ENCODE measurements at regions not wholly inside any gene's neighbourhood (a gene's known extent, or its start where the extent isn't known, plus 50 kb on each side); places are given as distances from the start of the nearest gene placed in this dataset.
"Not testable (repeated sequence)": the region's sequence is repeated elsewhere in the genome, so short reads cannot be mapped to it uniquely, and the experiment has no call there.

- no peak overlapping the region for H3K4me2 ChIP-seq
- no peaks in the 10 kb centered on the region for H3K79me2 ChIP-seq (ENCODE audit: insufficient read depth, low read depth)
Measured at GRCh38 chr18:65592435-65592834, 158.4 kb upstream of the CDH7 start.

GRCh38 chr18:65587491-65587890, 163.3 kb upstream of the CDH7 start:
- H4K20me1 ChIP-seq (ENCODE audit: insufficient read depth) = no peaks in the 10 kb centered on the region
- H3K4me3 ChIP-seq (IDR thresholded peaks at IDR 0.05; ENCODE audit: insufficient read depth, low read depth, low read length) = no peak overlapping the region
- H3K36me3 ChIP-seq (ENCODE audit: insufficient read depth) = no peaks in the 10 kb centered on the region
- H3K27me3 ChIP-seq (ENCODE audit: insufficient read depth, low read depth) = no peaks in the 10 kb centered on the region
- no peak for TF ChIP-seq CTCF (conservative IDR thresholded peaks at IDR 0.05; ENCODE audit: low read depth, low read length)
- H3K9ac ChIP-seq = no peak overlapping the region
- H3K79me2 ChIP-seq (ENCODE audit: insufficient read depth, low read depth) = no peaks in the 10 kb centered on the region
- H3K27ac ChIP-seq = peak overlapping the region; percentile 8; the same call in 1 of the 2 replicates
- no peak overlapping the region for H2AFZ ChIP-seq (ENCODE audit: low read depth)
- peak overlapping the region; percentile 27; the same call in 1 of the 2 replicates for H3K4me2 ChIP-seq
- peaks cover 46% of the 10 kb centered on the region for H3K4me1 ChIP-seq (ENCODE audit: low read depth, poor library complexity, severe bottlenecking)

More at GRCh38 chr18:65592435-65592834, 158.4 kb upstream of the CDH7 start:
- H3K4me1 ChIP-seq (ENCODE audit: low read depth, poor library complexity, severe bottlenecking) = peaks cover 15% of the 10 kb centered on the region
- no peak overlapping the region for H2AFZ ChIP-seq (ENCODE audit: low read depth)
- H3K27me3 ChIP-seq (ENCODE audit: insufficient read depth, low read depth) = no peaks in the 10 kb centered on the region
- H3K4me3 ChIP-seq (IDR thresholded peaks at IDR 0.05; ENCODE audit: insufficient read depth, low read depth, low read length) = no peak overlapping the region
- H3K9ac ChIP-seq = no peak overlapping the region
- no peaks in the 10 kb centered on the region for H3K36me3 ChIP-seq (ENCODE audit: insufficient read depth)
- H4K20me1 ChIP-seq (ENCODE audit: insufficient read depth) = no peaks in the 10 kb centered on the region
- TF ChIP-seq CTCF (conservative IDR thresholded peaks at IDR 0.05; ENCODE audit: low read depth, low read length) = no peak
- H3K27ac ChIP-seq = no peak overlapping the region

GRCh38 chr18:65582094-65582493, 168.7 kb upstream of the CDH7 start:
- H3K27me3 ChIP-seq (ENCODE audit: insufficient read depth, low read depth); H4K20me1 ChIP-seq (ENCODE audit: insufficient read depth); H3K9ac ChIP-seq; H3K79me2 ChIP-seq (ENCODE audit: insufficient read depth, low read depth); H3K4me3 ChIP-seq (IDR thresholded peaks at IDR 0.05; ENCODE audit: insufficient read depth, low read depth, low read length); H3K36me3 ChIP-seq (ENCODE audit: insufficient read depth); H3K27ac ChIP-seq; H2AFZ ChIP-seq (ENCODE audit: low read depth): not testable (repeated sequence)
- Histone ChIP-seq H3K4me1 (ENCODE audit: low read depth, poor library complexity, severe bottlenecking) (peaks cover 40% of the 10 kb centered on the region), H3K4me2 (peak overlapping the region; percentile 6; the same call in 1 of the 2 replicates)

- Histone ChIP-seq H2AFZ (ENCODE audit: low read depth) (no peak overlapping the region; the same call in 1 of the 2 replicates), H3K79me2 (ENCODE audit: insufficient read depth, low read depth) (no peaks in the 10 kb centered on the region), H4K20me1 (ENCODE audit: insufficient read depth) (no peaks in the 10 kb centered on the region), H3K9ac (no peak overlapping the region), H3K4me2 (no peak overlapping the region), H3K27me3 (ENCODE audit: insufficient read depth, low read depth) (no peaks in the 10 kb centered on the region), H3K4me1 (ENCODE audit: low read depth, poor library complexity, severe bottlenecking) (no peaks in the 10 kb centered on the region), H3K4me3 (IDR thresholded peaks at IDR 0.05; ENCODE audit: insufficient read depth, low read depth, low read length) (no peak overlapping the region), H3K36me3 (ENCODE audit: insufficient read depth) (no peaks in the 10 kb centered on the region), H3K27ac (no peak overlapping the region)
- TF ChIP-seq CTCF (conservative IDR thresholded peaks at IDR 0.05; ENCODE audit: low read depth, low read length) = no peak
Measured at GRCh38 chr18:65568866-65569265, 181.9 kb upstream of the CDH7 start.

GRCh38 chr18:65567372-65567771, 183.4 kb upstream of the CDH7 start:
- Histone ChIP-seq H3K4me1 (ENCODE audit: low read depth, poor library complexity, severe bottlenecking) (no peaks in the 10 kb centered on the region), H3K27ac (no peak overlapping the region), H2AFZ (ENCODE audit: low read depth) (no peak overlapping the region), H3K36me3 (ENCODE audit: insufficient read depth) (no peaks in the 10 kb centered on the region), H4K20me1 (ENCODE audit: insufficient read depth) (no peaks in the 10 kb centered on the region), H3K4me3 (IDR thresholded peaks at IDR 0.05; ENCODE audit: insufficient read depth, low read depth, low read length) (no peak overlapping the region), H3K27me3 (ENCODE audit: insufficient read depth, low read depth) (no peaks in the 10 kb centered on the region), H3K79me2 (ENCODE audit: insufficient read depth, low read depth) (no peaks in the 10 kb centered on the region), H3K4me2 (no peak overlapping the region), H3K9ac (no peak overlapping the region)
- TF ChIP-seq CTCF (conservative IDR thresholded peaks at IDR 0.05; ENCODE audit: low read depth, low read length) = peak; percentile 34; the same call in 1 of the 2 replicates

All from KMS-11 (cell line).